ENCODE measurements at regions not wholly inside any gene's neighbourhood (a gene's known extent, or its start where the extent isn't known, plus 50 kb on each side); places are given as distances from the start of the nearest gene placed in this dataset.

- H3K4me2 ChIP-seq (ENCODE audit: insufficient read depth, low read length): no peak overlapping the region
- no peaks in the 10 kb centered on the region for H3K36me3 ChIP-seq (ENCODE audit: control insufficient read depth, insufficient read depth, low read length)
- in situ Hi-C loops (cut with MboI) (no loop called here), intact Hi-C loops (cut with micrococcal nuclease) (no loop called here)
- no TSS peak for BruUV-seq (replicated peaks)
- TF ChIP-seq ZNF512 (tag; IDR thresholded peaks at IDR 0.05) (0 out of 2 replicates have a peak, but pooled peaks have one; percentile 10), NONO (IDR thresholded peaks at IDR 0.05; ENCODE audit: low read depth in 2 of 2, low read length in 1 of 2) (no peak), ZNF57 (CRISPR knock-in tag; IDR thresholded peaks at IDR 0.05) (no peak), ARID2 (IDR thresholded peaks at IDR 0.05) (no peak), ZFP30 (CRISPR knock-in tag; IDR thresholded peaks at IDR 0.05; ENCODE audit: borderline replicate concordance) (no peak)
- no peaks in the 10 kb centered on the region for H3K9me1 ChIP-seq (ENCODE audit: control insufficient read depth, insufficient read depth, low read length)
- ChIA-PET CTCF (ENCODE audit: low intra/inter-chr PET ratio) (no interaction called here), POLR2A (no interaction called here)
- no peak overlapping the region for H3K4me3 ChIP-seq
- H3K9me3 ChIP-seq (replicated peaks; ENCODE audit: control insufficient read depth, insufficient read depth, low read depth, low read length): no peaks in the 10 kb centered on the region
- no peak overlapping the region for H3K27ac ChIP-seq (ENCODE audit: extremely low read depth, low read depth, low read length)
- ATAC-seq (no peak), FAIRE-seq (no peak), DNase-seq (ENCODE audit: extremely low read depth in 1 of 4, low spot score in 3 of 4) (no peak)
- H3K9ac ChIP-seq (ENCODE audit: insufficient read depth in 1 of 2, low read depth in 2 of 2, low read length in 2 of 2): no peak overlapping the region
- H4K20me1 ChIP-seq (replicated peaks; ENCODE audit: control insufficient read depth, insufficient read depth, low read length): no peaks in the 10 kb centered on the region
- no peaks in the 10 kb centered on the region for H3K27me3 ChIP-seq (ENCODE audit: control insufficient read depth in 2 of 2, insufficient read depth in 2 of 2, low read length in 2 of 2)
- H3K79me2 ChIP-seq (ENCODE audit: control insufficient read depth, insufficient read depth, low read length): no peaks in the 10 kb centered on the region
- H3K4me1 ChIP-seq (replicated peaks in 1 of 2; ENCODE audit: control insufficient read depth in 2 of 2, insufficient read depth in 2 of 2, low read length in 2 of 2): no peaks in the 10 kb centered on the region
- no peak overlapping the region for H2AFZ ChIP-seq (ENCODE audit: low read depth, low read length)
- WGBS (ENCODE audit: insufficient coverage, low coverage, missing lambda C conversion rate): 0% methylated on average over 3 of the region's 3 CpGs
Measured at GRCh38 chr12:114287821-114288525, 118.0 kb downstream of the TBX5 start.
